GM18517 (cell line): ENCODE measurements at regions not wholly inside any gene's neighbourhood (a gene's known extent, or its start where the extent isn't known, plus 50 kb on each side); places are given as distances from the start of the nearest gene placed in this dataset.

Experiments used
- ATAC-seq: cut with Tn5 transposase; IDR thresholded peaks from one replicate; pipeline ENCODE4 v1.9.1; 2021; ENCODE audit warnings: mild to moderate bottlenecking, moderate library complexity; ENCODE audit not compliant: unreplicated experiment

- ATAC-seq, result no peak
These were observed 405.0 kb upstream of the MEF2C start for GRCh38 chr5:89287964-89288363.

GRCh38 chr5:89286320-89286719 lies 403.3 kb upstream of the MEF2C start:
- no peak for ATAC-seq

GRCh38 chr5:89283728-89284493 lies 400.9 kb upstream of the MEF2C start:
- no peak for ATAC-seq

GRCh38 chr5:89282554-89283510 lies 399.8 kb upstream of the MEF2C start:
- no peak for ATAC-seq

GRCh38 chr5:89281766-89282553 lies 399.0 kb upstream of the MEF2C start:
- no peak for ATAC-seq

GRCh38 chr5:89281211-89281610 lies 398.2 kb upstream of the MEF2C start:
- no peak for ATAC-seq

GRCh38 chr5:89280103-89281037 lies 397.4 kb upstream of the MEF2C start:
- no peak for ATAC-seq

GRCh38 chr5:89279391-89280036 lies 396.5 kb upstream of the MEF2C start:
- ATAC-seq, result no peak

- no peak for ATAC-seq
These were observed 394.8 kb upstream of the MEF2C start for GRCh38 chr5:89277816-89278215.

- no peak for ATAC-seq
These were observed 393.8 kb upstream of the MEF2C start for GRCh38 chr5:89276566-89277305.

GRCh38 chr5:89275066-89275855 lies 392.3 kb upstream of the MEF2C start:
- ATAC-seq, result no peak

- no peak for ATAC-seq
These were observed 390.3 kb upstream of the MEF2C start for GRCh38 chr5:89273289-89273688.

GRCh38 chr5:89270901-89271300 lies 387.9 kb upstream of the MEF2C start:
- peak; percentile 5 for ATAC-seq

- no peak for ATAC-seq
These were observed 386.7 kb upstream of the MEF2C start for GRCh38 chr5:89269721-89270120.

GRCh38 chr5:89268460-89268859 lies 385.5 kb upstream of the MEF2C start:
- ATAC-seq, result no peak

- no peak for ATAC-seq
These were observed 384.8 kb upstream of the MEF2C start for GRCh38 chr5:89267788-89268187.

- ATAC-seq, result no peak
These were observed 382.7 kb upstream of the MEF2C start for GRCh38 chr5:89265511-89266179.

GRCh38 chr5:89263846-89264245 lies 380.9 kb upstream of the MEF2C start:
- no peak for ATAC-seq
